ENCODE measurements at regions not wholly inside any gene's neighbourhood (a gene's known extent, or its start where the extent isn't known, plus 50 kb on each side); places are given as distances from the start of the nearest gene placed in this dataset.

DNA sequence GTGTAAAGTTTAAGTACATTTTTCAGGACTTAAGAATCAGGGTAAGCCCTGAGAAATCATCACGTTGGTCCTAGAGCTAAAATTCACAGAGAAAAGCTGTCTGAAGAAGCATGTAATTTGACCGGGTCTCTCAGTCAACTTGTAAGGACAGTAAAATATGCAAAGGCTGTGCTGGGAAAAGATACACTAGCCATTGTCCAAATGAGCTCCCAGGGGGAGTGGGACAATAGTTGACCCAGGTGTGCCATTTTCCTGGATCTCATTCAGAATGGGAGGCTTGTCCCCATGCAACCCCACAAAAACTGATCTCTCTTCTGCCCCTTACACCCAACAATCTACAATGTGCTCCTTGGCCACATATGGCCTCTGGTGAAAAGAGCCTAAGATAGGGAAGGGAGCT is 437.9 kb downstream of the KLF12 start:
- DNase-seq (ENCODE audit: low spot score): no peak
- no peak for ATAC-seq
- H3K27me3 Mint-ChIP-seq (ENCODE audit: low read depth): no peaks in the 10 kb centered on the region
- no peaks in the 10 kb centered on the region for H3K9me3 Mint-ChIP-seq
- peaks cover 48% of the 10 kb centered on the region for H3K4me1 Mint-ChIP-seq
- TF ChIP-seq, protein P1, sequence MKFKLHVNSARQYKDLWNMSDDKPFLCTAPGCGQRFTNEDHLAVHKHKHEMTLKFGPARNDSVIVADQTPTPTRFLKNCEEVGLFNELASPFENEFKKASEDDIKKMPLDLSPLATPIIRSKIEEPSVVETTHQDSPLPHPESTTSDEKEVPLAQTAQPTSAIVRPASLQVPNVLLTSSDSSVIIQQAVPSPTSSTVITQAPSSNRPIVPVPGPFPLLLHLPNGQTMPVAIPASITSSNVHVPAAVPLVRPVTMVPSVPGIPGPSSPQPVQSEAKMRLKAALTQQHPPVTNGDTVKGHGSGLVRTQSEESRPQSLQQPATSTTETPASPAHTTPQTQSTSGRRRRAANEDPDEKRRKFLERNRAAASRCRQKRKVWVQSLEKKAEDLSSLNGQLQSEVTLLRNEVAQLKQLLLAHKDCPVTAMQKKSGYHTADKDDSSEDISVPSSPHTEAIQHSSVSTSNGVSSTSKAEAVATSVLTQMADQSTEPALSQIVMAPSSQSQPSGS (CRISPR knock-in tag; IDR thresholded peaks at IDR 0.05; ENCODE audit: borderline replicate concordance, low read depth): no peak
- TF ChIP-seq, protein P2, sequence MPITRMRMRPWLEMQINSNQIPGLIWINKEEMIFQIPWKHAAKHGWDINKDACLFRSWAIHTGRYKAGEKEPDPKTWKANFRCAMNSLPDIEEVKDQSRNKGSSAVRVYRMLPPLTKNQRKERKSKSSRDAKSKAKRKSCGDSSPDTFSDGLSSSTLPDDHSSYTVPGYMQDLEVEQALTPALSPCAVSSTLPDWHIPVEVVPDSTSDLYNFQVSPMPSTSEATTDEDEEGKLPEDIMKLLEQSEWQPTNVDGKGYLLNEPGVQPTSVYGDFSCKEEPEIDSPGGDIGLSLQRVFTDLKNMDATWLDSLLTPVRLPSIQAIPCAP (CRISPR knock-in tag; IDR thresholded peaks at IDR 0.05): no peak
- TF ChIP-seq ATF1 (CRISPR knock-in tag; IDR thresholded peaks at IDR 0.05) (no peak), SOX15 (CRISPR knock-in tag; IDR thresholded peaks at IDR 0.05) (no peak), FOXJ3 (CRISPR knock-in tag; IDR thresholded peaks at IDR 0.05; ENCODE audit: borderline replicate concordance) (no peak), EMX1 (CRISPR knock-in tag; IDR thresholded peaks at IDR 0.05) (no peak), CREB1 (CRISPR knock-in tag; IDR thresholded peaks at IDR 0.05) (no peak), ZNF416 (CRISPR knock-in tag; IDR thresholded peaks at IDR 0.05) (no peak), CBFB (CRISPR knock-in tag; IDR thresholded peaks at IDR 0.05; ENCODE audit: low read depth) (no peak), TCF7 (CRISPR knock-in tag; IDR thresholded peaks at IDR 0.05; ENCODE audit: low read depth) (no peak), RORB (CRISPR knock-in tag; IDR thresholded peaks at IDR 0.05) (no peak)
- TF ChIP-seq, protein P3, sequence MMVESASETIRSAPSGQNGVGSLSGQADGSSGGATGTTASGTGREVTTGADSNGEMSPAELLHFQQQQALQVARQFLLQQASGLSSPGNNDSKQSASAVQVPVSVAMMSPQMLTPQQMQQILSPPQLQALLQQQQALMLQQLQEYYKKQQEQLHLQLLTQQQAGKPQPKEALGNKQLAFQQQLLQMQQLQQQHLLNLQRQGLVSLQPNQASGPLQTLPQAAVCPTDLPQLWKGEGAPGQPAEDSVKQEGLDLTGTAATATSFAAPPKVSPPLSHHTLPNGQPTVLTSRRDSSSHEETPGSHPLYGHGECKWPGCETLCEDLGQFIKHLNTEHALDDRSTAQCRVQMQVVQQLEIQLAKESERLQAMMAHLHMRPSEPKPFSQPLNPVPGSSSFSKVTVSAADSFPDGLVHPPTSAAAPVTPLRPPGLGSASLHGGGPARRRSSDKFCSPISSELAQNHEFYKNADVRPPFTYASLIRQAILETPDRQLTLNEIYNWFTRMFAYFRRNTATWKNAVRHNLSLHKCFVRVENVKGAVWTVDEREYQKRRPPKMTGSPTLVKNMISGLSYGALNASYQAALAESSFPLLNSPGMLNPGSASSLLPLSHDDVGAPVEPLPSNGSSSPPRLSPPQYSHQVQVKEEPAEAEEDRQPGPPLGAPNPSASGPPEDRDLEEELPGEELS (CRISPR knock-in tag; IDR thresholded peaks at IDR 0.05): no peak
- TF ChIP-seq, protein P4, sequence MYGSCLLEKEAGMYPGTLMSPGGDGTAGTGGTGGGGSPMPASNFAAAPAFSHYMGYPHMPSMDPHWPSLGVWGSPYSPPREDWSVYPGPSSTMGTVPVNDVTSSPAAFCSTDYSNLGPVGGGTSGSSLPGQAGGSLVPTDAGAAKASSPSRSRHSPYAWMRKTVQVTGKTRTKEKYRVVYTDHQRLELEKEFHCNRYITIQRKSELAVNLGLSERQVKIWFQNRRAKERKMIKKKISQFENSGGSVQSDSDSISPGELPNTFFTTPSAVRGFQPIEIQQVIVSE (CRISPR knock-in tag; IDR thresholded peaks at IDR 0.05; ENCODE audit: borderline replicate concordance): no peak
- H3K4me3 Mint-ChIP-seq: no peak overlapping the region
- no peaks in the 10 kb centered on the region for H3K36me3 Mint-ChIP-seq
- CTCF ChIA-PET: no interaction called here
- peak overlapping the region; percentile 19; the same call in 1 of the 2 replicates for H3K27ac Mint-ChIP-seq
- POLR2A ChIA-PET: no interaction called here

DNA sequence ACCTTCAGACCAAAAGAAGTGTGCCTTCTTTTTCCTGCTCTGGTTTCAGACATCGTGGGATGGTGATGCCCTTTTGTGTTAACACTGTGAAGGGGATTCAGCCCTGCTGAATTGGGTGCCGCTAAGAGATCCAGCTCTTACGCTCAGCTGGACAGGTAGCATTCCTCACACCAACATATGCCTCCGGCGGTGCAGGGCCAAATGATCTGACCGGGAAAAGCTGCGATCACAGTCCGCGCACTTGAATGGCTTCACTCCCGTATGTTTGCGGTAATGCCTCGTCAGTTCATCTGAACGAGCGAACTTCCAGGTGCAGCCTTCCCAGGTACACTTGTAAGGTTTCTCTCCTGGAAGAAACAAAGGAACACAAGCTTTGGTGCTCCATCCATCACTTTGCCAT is 438.9 kb downstream of the KLF12 start:
- no peak overlapping the region for H3K4me3 Mint-ChIP-seq
- H3K27ac Mint-ChIP-seq: peak overlapping the region; percentile 21; the same call in 1 of the 2 replicates
- ChIA-PET POLR2A (no interaction called here), CTCF (no interaction called here)
- ATAC-seq (no peak), DNase-seq (ENCODE audit: low spot score) (no peak)
- no peaks in the 10 kb centered on the region for H3K9me3 Mint-ChIP-seq
- H3K36me3 Mint-ChIP-seq: no peaks in the 10 kb centered on the region
- peaks cover 38% of the 10 kb centered on the region for H3K4me1 Mint-ChIP-seq
- no peaks in the 10 kb centered on the region for H3K27me3 Mint-ChIP-seq (ENCODE audit: low read depth)
- TF ChIP-seq ZNF121 (CRISPR knock-in tag; IDR thresholded peaks at IDR 0.05): no peak
- no peak for TF ChIP-seq ESRRA (CRISPR knock-in tag; IDR thresholded peaks at IDR 0.05; ENCODE audit: borderline replicate concordance)
- no peak for TF ChIP-seq PRRX2 (CRISPR knock-in tag; IDR thresholded peaks at IDR 0.05)
- TF ChIP-seq, protein P5, sequence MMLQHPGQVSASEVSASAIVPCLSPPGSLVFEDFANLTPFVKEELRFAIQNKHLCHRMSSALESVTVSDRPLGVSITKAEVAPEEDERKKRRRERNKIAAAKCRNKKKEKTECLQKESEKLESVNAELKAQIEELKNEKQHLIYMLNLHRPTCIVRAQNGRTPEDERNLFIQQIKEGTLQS (CRISPR knock-in tag; conservative IDR thresholded peaks at IDR 0.05): no peak
- TF ChIP-seq, protein P6, sequence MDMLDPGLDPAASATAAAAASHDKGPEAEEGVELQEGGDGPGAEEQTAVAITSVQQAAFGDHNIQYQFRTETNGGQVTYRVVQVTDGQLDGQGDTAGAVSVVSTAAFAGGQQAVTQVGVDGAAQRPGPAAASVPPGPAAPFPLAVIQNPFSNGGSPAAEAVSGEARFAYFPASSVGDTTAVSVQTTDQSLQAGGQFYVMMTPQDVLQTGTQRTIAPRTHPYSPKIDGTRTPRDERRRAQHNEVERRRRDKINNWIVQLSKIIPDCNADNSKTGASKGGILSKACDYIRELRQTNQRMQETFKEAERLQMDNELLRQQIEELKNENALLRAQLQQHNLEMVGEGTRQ (CRISPR knock-in tag; IDR thresholded peaks at IDR 0.05): no peak
- TF ChIP-seq, protein P7, sequence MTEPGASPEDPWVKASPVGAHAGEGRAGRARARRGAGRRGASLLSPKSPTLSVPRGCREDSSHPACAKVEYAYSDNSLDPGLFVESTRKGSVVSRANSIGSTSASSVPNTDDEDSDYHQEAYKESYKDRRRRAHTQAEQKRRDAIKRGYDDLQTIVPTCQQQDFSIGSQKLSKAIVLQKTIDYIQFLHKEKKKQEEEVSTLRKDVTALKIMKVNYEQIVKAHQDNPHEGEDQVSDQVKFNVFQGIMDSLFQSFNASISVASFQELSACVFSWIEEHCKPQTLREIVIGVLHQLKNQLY (CRISPR knock-in tag; IDR thresholded peaks at IDR 0.05): no peak
- TF ChIP-seq, protein P8, sequence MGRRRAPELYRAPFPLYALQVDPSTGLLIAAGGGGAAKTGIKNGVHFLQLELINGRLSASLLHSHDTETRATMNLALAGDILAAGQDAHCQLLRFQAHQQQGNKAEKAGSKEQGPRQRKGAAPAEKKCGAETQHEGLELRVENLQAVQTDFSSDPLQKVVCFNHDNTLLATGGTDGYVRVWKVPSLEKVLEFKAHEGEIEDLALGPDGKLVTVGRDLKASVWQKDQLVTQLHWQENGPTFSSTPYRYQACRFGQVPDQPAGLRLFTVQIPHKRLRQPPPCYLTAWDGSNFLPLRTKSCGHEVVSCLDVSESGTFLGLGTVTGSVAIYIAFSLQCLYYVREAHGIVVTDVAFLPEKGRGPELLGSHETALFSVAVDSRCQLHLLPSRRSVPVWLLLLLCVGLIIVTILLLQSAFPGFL (CRISPR knock-in tag; IDR thresholded peaks at IDR 0.05; ENCODE audit: borderline replicate concordance): no peak
- TF ChIP-seq FOXJ3 (CRISPR knock-in tag; IDR thresholded peaks at IDR 0.05; ENCODE audit: borderline replicate concordance): no peak
- TF ChIP-seq, protein P9, sequence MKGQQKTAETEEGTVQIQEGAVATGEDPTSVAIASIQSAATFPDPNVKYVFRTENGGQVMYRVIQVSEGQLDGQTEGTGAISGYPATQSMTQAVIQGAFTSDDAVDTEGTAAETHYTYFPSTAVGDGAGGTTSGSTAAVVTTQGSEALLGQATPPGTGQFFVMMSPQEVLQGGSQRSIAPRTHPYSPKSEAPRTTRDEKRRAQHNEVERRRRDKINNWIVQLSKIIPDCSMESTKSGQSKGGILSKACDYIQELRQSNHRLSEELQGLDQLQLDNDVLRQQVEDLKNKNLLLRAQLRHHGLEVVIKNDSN (CRISPR knock-in tag; IDR thresholded peaks at IDR 0.05): no peak
- TF ChIP-seq ATF1 (CRISPR knock-in tag; IDR thresholded peaks at IDR 0.05): no peak
- TF ChIP-seq RORB (CRISPR knock-in tag; IDR thresholded peaks at IDR 0.05): no peak
- no peak for TF ChIP-seq SP1 (CRISPR knock-in tag; conservative IDR thresholded peaks at IDR 0.05)
- TF ChIP-seq ZNF232 (CRISPR knock-in tag; IDR thresholded peaks at IDR 0.05): no peak
- TF ChIP-seq NR3C1 (CRISPR knock-in tag; conservative IDR thresholded peaks at IDR 0.05; ENCODE audit: low read depth): no peak
- TF ChIP-seq, protein P10, sequence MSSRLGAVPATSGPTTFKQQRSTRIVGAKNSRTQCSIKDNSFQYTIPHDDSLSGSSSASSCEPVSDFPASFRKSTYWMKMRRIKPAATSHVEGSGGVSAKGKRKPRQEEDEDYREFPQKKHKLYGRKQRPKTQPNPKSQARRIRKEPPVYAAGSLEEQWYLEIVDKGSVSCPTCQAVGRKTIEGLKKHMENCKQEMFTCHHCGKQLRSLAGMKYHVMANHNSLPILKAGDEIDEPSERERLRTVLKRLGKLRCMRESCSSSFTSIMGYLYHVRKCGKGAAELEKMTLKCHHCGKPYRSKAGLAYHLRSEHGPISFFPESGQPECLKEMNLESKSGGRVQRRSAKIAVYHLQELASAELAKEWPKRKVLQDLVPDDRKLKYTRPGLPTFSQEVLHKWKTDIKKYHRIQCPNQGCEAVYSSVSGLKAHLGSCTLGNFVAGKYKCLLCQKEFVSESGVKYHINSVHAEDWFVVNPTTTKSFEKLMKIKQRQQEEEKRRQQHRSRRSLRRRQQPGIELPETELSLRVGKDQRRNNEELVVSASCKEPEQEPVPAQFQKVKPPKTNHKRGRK (CRISPR knock-in tag; IDR thresholded peaks at IDR 0.05; ENCODE audit: borderline replicate concordance): no peak
- TF ChIP-seq RELA (CRISPR knock-in tag; IDR thresholded peaks at IDR 0.05; ENCODE audit: borderline replicate concordance): no peak

Measured in WTC11 (cell line).